ENCODE measurements at regions not wholly inside any gene's neighbourhood (a gene's known extent, or its start where the extent isn't known, plus 50 kb on each side); places are given as distances from the start of the nearest gene placed in this dataset.

DNA sequence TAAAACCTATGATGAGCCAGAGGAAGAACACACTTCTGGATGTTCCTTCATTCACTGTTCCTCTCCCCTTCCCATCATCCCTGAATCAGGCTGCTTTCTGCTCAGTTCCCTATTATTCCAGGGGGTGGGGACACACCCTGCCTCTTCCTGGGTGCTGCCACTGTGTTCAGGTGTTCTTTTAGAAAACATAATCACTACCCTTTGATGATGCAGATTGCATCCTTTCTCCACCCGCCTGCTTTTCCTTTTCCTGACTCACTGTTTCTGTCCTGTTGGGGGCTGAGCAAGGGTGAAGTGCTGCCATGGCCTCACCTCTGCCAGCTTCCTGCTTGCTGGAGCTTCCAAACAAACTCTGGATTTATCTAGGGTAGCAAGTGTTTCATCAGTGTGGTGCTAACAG, 331.9 kb upstream of the GRIA1 start:
- Histone ChIP-seq H3K9me3 (replicated peaks in 1 of 2; ENCODE audit: control insufficient read depth in 1 of 2, insufficient read depth in 1 of 2, low read length in 2 of 2) (no peaks in the 10 kb centered on the region), H3K9ac (ENCODE audit: insufficient read depth, low read length, poor library complexity, severe bottlenecking) (no peak overlapping the region), H3K4me1 (ENCODE audit: control insufficient read depth in 1 of 2, insufficient read depth in 2 of 2, low read length in 2 of 2) (no peaks in the 10 kb centered on the region), H3K36me3 (replicated peaks in 1 of 2; ENCODE audit: control insufficient read depth in 1 of 2, insufficient read depth in 2 of 2, low read length in 2 of 2) (no peaks in the 10 kb centered on the region), H4K20me1 (ENCODE audit: insufficient read depth, low read length) (no peaks in the 10 kb centered on the region), H3K27me3 (ENCODE audit: control insufficient read depth in 2 of 2, insufficient read depth in 2 of 2, low read length in 2 of 2) (no peaks in the 10 kb centered on the region), H3K79me2 (ENCODE audit: insufficient read depth, low read length) (no peaks in the 10 kb centered on the region), H3K4me3 (replicated peaks in 1 of 3; ENCODE audit: low read depth in 2 of 3, low read length in 3 of 3) (no peak overlapping the region), H3K4me2 (replicated peaks; ENCODE audit: extremely low read depth, low read length, poor library complexity, severe bottlenecking) (no peak overlapping the region), H3K27ac (ENCODE audit: low read depth in 1 of 2, low read length in 2 of 2) (no peak overlapping the region), H2AFZ (ENCODE audit: insufficient read depth, low read depth, low read length, poor library complexity, severe bottlenecking) (no peak overlapping the region)
- H3K36me3 Mint-ChIP-seq: no peaks in the 10 kb centered on the region
- intact Hi-C loops (cut with micrococcal nuclease): no loop called here
- no peaks in the 10 kb centered on the region for H3K4me1 Mint-ChIP-seq
- H3K9me3 Mint-ChIP-seq: peaks cover 0 to 3% (median 2%) of the 10 kb centered on the region in 7 donors
- no peak overlapping the region for H3K4me3 Mint-ChIP-seq
- H3K27me3 Mint-ChIP-seq (ENCODE audit: low read depth in 3 of 3): no peaks in the 10 kb centered on the region
- DNase-seq: no peak
- no CpG with 5 or more reads among the region's 1 CpG for WGBS (ENCODE audit: insufficient coverage)
- TF ChIP-seq, protein P1, sequence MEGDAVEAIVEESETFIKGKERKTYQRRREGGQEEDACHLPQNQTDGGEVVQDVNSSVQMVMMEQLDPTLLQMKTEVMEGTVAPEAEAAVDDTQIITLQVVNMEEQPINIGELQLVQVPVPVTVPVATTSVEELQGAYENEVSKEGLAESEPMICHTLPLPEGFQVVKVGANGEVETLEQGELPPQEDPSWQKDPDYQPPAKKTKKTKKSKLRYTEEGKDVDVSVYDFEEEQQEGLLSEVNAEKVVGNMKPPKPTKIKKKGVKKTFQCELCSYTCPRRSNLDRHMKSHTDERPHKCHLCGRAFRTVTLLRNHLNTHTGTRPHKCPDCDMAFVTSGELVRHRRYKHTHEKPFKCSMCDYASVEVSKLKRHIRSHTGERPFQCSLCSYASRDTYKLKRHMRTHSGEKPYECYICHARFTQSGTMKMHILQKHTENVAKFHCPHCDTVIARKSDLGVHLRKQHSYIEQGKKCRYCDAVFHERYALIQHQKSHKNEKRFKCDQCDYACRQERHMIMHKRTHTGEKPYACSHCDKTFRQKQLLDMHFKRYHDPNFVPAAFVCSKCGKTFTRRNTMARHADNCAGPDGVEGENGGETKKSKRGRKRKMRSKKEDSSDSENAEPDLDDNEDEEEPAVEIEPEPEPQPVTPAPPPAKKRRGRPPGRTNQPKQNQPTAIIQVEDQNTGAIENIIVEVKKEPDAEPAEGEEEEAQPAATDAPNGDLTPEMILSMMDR (IDR thresholded peaks at IDR 0.05): no peak
- H3K27ac Mint-ChIP-seq: no peak overlapping the region

DNA sequence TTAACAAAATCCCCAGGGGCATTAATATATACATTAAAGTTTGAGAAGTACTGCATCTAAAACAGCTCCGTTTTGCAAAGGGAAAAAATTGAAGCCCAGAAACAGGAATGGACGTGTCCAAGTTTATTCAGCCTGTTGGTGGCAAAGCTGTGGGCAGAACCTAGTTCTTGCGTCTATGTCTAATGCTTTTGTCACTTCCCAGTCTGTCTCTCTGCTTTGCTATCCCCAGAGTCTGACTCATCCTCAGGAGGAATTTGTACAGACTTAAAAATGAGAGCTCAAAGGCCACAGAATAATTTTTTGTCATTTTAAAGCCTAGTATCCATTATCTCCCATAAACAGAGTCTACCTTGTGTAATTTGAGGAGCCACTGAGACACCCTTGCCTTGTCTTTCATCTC, 330.9 kb upstream of the GRIA1 start:
- peaks cover 0 to 3% (median 2%) of the 10 kb centered on the region in 7 donors for H3K9me3 Mint-ChIP-seq
- no peaks in the 10 kb centered on the region for H3K36me3 ChIP-seq (replicated peaks in 1 of 2; ENCODE audit: control insufficient read depth in 1 of 2, insufficient read depth in 2 of 2, low read length in 2 of 2)
- no peaks in the 10 kb centered on the region for H3K27me3 ChIP-seq (ENCODE audit: control insufficient read depth in 2 of 2, insufficient read depth in 2 of 2, low read length in 2 of 2)
- H3K79me2 ChIP-seq (ENCODE audit: insufficient read depth, low read length): no peaks in the 10 kb centered on the region
- H3K4me1 ChIP-seq (ENCODE audit: control insufficient read depth in 1 of 2, insufficient read depth in 2 of 2, low read length in 2 of 2): no peaks in the 10 kb centered on the region
- intact Hi-C loops (cut with micrococcal nuclease): no loop called here
- no peaks in the 10 kb centered on the region for H4K20me1 ChIP-seq (ENCODE audit: insufficient read depth, low read length)
- H3K4me2 ChIP-seq (replicated peaks; ENCODE audit: extremely low read depth, low read length, poor library complexity, severe bottlenecking): no peak overlapping the region
- no peak overlapping the region for H3K4me3 Mint-ChIP-seq
- no peaks in the 10 kb centered on the region for H3K4me1 Mint-ChIP-seq
- H3K27me3 Mint-ChIP-seq (ENCODE audit: low read depth in 3 of 3): no peaks in the 10 kb centered on the region
- H3K27ac ChIP-seq (ENCODE audit: low read depth in 1 of 2, low read length in 2 of 2): no peak overlapping the region
- no peaks in the 10 kb centered on the region for H3K36me3 Mint-ChIP-seq
- no peak overlapping the region for H3K27ac Mint-ChIP-seq
- TF ChIP-seq, protein P1 (IDR thresholded peaks at IDR 0.05): no peak
- H3K9ac ChIP-seq (ENCODE audit: insufficient read depth, low read length, poor library complexity, severe bottlenecking): no peak overlapping the region
- H3K9me3 ChIP-seq (replicated peaks in 1 of 2; ENCODE audit: control insufficient read depth in 1 of 2, insufficient read depth in 1 of 2, low read length in 2 of 2): no peaks in the 10 kb centered on the region
- H3K4me3 ChIP-seq (replicated peaks in 1 of 3; ENCODE audit: low read depth in 2 of 3, low read length in 3 of 3): no peak overlapping the region
- WGBS (ENCODE audit: insufficient coverage): 39% methylated on average over 3 of the region's 3 CpGs
- no peak overlapping the region for H2AFZ ChIP-seq (ENCODE audit: insufficient read depth, low read depth, low read length, poor library complexity, severe bottlenecking)
- no peak for DNase-seq
